GM20000 (cell line): ENCODE measurements at regions not wholly inside any gene's neighbourhood (a gene's known extent, or its start where the extent isn't known, plus 50 kb on each side); places are given as distances from the start of the nearest gene placed in this dataset.
"Not testable (repeated sequence)": the region's sequence is repeated elsewhere in the genome, so short reads cannot be mapped to it uniquely, and the experiment has no call there.

Source experiments
- DNase-seq: peaks from one replicate; pipeline ENCODE4 v3.0.0; 2012; ENCODE audit warnings: low spot score
- TF ChIP-seq, protein P1 (sequence below): IDR thresholded peaks from 2 replicates; pipeline ENCODE4 v1.5.1; 2012; ENCODE audit warnings: mild to moderate bottlenecking, control low read depth; ENCODE audit errors: extremely low read depth, missing control alignments

GRCh38 chr5:101662263-101662662 is 633.8 kb downstream of the SLCO4C1 start:
- no peak for DNase-seq
- TF ChIP-seq, protein P1, sequence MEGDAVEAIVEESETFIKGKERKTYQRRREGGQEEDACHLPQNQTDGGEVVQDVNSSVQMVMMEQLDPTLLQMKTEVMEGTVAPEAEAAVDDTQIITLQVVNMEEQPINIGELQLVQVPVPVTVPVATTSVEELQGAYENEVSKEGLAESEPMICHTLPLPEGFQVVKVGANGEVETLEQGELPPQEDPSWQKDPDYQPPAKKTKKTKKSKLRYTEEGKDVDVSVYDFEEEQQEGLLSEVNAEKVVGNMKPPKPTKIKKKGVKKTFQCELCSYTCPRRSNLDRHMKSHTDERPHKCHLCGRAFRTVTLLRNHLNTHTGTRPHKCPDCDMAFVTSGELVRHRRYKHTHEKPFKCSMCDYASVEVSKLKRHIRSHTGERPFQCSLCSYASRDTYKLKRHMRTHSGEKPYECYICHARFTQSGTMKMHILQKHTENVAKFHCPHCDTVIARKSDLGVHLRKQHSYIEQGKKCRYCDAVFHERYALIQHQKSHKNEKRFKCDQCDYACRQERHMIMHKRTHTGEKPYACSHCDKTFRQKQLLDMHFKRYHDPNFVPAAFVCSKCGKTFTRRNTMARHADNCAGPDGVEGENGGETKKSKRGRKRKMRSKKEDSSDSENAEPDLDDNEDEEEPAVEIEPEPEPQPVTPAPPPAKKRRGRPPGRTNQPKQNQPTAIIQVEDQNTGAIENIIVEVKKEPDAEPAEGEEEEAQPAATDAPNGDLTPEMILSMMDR, result no peak

DNA sequence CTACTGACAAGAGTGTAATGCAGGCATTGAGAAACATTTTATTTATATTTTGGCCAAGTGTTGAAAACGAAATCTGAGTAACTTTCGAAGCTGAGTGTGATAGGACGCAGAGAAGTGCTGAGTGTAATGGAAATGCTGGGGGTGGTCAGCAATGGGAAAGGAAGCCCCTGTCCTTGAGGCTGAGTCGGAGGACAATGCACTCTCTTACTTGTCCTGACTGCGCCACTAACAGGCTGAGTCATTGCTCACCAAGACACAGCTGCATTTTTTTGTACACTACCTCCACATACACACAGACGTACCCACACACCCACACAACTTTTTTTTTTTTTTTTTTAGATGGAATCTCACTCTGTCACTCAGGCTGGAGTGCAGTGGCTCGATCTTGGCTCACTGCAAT is 637.7 kb downstream of the SLCO4C1 start:
- TF ChIP-seq, protein P1, result no peak
- DNase-seq, result no peak

- no peak for DNase-seq
- TF ChIP-seq, protein P1, result no peak
Observed at GRCh38 chr5:101653996-101654395, 642.1 kb downstream of the SLCO4C1 start.

DNA sequence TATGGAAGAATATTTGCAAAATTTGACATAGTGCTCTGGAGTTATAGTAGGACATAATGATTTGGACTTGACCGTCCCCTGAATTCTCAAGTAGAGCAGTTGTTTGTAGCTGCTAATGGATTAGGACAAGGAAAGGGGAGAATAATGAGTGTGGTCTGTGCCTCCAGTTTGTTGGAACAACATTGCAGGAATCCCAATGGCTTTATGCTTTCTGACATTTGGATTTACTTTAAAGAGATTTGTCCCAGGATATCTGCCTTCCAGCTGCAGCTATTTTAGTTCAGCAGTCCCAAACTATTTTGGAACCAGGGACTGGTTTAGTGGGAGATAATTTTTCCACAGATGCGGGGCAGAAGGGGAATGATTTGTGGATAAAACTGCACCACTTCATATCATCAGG is 648.2 kb downstream of the SLCO4C1 start:
- DNase-seq, result no peak
- TF ChIP-seq, protein P1, result no peak

GRCh38 chr5:101643794-101644193 is 652.3 kb downstream of the SLCO4C1 start:
- TF ChIP-seq, protein P1, result no peak
- no peak for DNase-seq

DNA sequence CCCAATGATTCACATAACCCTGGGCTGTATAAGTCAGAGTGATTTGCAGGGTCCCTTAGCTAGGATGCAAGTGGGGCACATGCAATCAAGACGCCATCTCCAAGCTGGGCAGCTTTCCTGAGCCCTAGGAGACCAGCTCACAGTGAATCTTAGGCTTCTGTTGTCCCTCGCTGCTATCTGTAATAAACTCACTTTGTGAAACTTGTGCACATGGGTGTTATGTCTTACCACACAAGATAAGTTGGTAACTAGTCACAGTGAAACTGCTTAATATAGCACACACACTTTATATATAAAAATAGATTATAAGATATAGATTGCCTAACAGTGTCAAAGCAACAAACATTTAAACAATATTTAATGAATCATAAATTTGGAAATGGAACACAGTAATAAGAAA is 658.5 kb downstream of the SLCO4C1 start:
- DNase-seq, result no peak
- TF ChIP-seq, protein P1, result no peak

DNA sequence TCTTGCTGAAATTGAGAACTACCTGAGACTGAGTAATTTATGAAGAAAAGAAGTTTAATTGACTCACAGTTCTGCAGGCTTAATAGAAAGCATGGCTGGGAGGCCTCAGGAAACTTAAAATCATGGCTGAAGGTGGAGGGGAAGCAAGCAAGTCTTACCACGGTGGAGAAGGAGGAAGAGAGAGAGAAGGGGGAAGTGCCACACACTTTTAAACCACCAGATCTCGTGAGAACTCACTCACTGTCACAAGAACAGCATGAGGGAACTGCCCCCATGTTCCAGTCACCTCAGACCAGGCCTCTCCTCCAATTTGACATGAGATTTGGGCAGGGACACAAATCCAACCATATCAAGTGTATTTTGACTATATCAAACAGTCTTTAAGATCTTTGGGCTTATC is 668.3 kb downstream of the SLCO4C1 start:
- not testable (repeated sequence) for DNase-seq

DNA sequence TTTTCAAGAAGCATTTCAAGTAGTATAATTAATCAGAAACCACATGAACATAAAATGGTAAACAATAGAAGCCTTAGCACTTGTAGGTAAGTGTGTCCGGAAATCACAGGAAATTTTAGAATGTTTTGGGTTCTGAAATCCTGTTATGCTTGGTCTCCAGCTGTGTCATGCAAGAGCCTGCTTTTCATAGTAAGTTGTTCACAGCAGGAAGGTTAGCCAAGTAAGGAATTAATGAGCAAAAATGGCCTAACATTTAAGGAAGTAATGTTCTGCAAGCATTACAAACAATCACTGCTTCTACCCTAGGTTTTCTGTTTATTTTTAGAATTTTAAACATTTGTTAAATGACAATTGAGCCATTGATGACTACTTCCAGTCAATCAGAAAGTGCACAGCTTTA is 669.5 kb downstream of the SLCO4C1 start:
- TF ChIP-seq, protein P1, result no peak
- no peak for DNase-seq
